ENCODE measurements at regions not wholly inside any gene's neighbourhood (a gene's known extent, or its start where the extent isn't known, plus 50 kb on each side); places are given as distances from the start of the nearest gene placed in this dataset.

DNA sequence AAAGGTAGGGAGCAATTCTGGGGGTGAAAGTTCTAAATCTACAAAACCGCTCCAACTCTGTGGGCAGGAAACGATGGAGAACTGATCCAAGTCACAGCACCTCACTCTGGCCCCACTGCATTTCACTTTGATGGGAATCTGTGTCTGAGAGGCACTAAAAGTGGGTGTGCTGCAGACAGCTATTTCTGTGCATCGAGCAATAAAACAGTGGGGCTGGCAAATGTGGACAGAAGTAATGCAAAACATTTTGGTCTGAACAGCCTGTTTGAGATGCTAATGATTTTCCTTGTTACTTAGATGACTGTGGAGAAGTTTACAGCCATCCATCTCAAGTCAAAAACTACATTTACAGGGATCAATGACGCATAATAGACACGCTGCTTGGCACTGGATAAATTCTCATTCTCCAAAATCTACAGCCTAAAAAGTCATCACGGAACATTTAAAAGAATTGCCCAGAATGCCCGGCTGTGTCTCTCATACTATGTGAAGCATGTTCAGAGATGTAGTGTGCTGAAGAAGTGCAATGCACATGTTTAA, 1671.6 kb upstream of the TENM3 start:
- H3K4me3 ChIP-seq (ENCODE audit: low read length): no peak overlapping the region
- H3K36me3 ChIP-seq (ENCODE audit: control insufficient read depth, insufficient read depth, low read length): no peaks in the 10 kb centered on the region
- peaks cover 6% of the 10 kb centered on the region for H3K9me3 ChIP-seq (ENCODE audit: control insufficient read depth, low read depth, low read length)
- no peak overlapping the region for H3K27ac ChIP-seq (ENCODE audit: low read length)
- no peaks in the 10 kb centered on the region for H3K27me3 ChIP-seq (ENCODE audit: control insufficient read depth, insufficient read depth, low read length)
- no CpG with 5 or more reads among the region's 7 CpGs for WGBS (ENCODE audit: insufficient coverage, low lambda C conversion rate)
- no peaks in the 10 kb centered on the region for H3K4me1 ChIP-seq (ENCODE audit: control insufficient read depth, insufficient read depth, low read length)
- DNase-seq: no peak

DNA sequence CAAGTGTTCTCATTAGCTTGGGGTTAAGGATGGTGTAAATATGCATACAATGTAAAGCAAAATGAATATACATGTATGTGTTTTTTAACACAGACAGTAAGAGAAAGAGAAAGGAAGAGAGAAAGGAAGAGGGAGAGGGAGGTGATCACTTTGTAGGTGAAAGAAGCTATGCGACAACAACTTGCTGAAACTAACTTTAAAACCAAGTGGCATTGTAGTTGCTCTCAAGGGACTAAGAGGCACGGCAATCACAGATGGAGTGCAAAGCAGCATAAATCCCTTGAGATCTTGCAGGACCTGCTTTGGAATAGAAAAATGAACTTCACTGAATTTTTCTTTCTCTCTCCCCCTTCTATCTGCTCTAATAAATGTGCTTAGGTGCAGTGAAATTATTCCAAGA, 1665.0 kb upstream of the TENM3 start:
- no peaks in the 10 kb centered on the region for H3K36me3 ChIP-seq (ENCODE audit: control insufficient read depth, insufficient read depth, low read length)
- H3K4me3 ChIP-seq (ENCODE audit: low read length): no peak overlapping the region
- no peaks in the 10 kb centered on the region for H3K9me3 ChIP-seq (ENCODE audit: control insufficient read depth, low read depth, low read length)
- no peak overlapping the region for H3K27ac ChIP-seq (ENCODE audit: low read length)
- DNase-seq: no peak
- no CpG with 5 or more reads among the region's 2 CpGs for WGBS (ENCODE audit: insufficient coverage, low lambda C conversion rate)
- H3K4me1 ChIP-seq (ENCODE audit: control insufficient read depth, insufficient read depth, low read length): no peaks in the 10 kb centered on the region
- no peaks in the 10 kb centered on the region for H3K27me3 ChIP-seq (ENCODE audit: control insufficient read depth, insufficient read depth, low read length)

DNA sequence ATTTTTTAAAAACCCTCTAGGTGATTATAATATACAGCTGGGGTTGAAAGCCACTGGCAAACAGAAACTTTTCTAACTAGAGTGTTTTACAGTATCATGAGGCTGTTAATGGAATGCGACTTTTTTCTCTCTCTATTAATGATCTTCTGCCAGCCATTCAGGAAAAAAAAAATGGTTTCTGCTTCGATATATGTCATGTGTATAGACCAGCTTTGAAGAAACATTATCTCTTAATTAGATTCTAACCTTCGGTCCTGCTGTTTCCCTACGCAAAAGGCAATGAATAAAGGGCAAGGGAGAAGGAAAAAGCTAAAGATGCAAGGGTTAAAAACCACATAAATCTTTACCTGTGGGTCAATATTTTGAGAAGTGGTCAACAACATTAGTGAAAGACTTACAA, 1662.1 kb upstream of the TENM3 start:
- DNase-seq: no peak

DNA sequence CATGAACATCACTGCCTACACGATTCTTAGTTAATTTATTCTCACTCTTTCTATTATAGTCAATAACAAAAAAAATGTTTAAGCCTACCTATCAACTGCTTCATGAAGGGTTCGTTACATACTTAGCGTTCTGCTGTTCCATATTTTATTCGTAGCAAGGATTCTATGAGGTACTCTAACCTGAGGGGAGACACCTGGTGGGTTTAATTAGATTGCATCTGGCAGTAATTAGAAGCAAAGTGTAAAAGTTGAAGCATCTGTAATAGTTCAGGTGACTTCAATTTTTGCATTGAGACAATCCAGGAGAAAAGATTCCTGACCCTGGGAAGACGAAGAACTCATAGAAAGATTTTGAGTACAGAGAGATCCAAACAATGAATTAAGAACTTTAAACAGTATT, 1655.8 kb upstream of the TENM3 start:
- DNase-seq: no peak
- Histone ChIP-seq H3K4me3 (ENCODE audit: low read length) (no peak overlapping the region), H3K27me3 (ENCODE audit: control insufficient read depth, insufficient read depth, low read length) (no peaks in the 10 kb centered on the region)

More for the DNA sequence above, 1662.1 kb upstream of the TENM3 start:
- Histone ChIP-seq H3K27ac (ENCODE audit: low read length) (no peak overlapping the region), H3K4me1 (ENCODE audit: control insufficient read depth, insufficient read depth, low read length) (no peaks in the 10 kb centered on the region), H3K36me3 (ENCODE audit: control insufficient read depth, insufficient read depth, low read length) (no peaks in the 10 kb centered on the region), H3K27me3 (ENCODE audit: control insufficient read depth, insufficient read depth, low read length) (no peaks in the 10 kb centered on the region), H3K4me3 (ENCODE audit: low read length) (no peak overlapping the region), H3K9me3 (ENCODE audit: control insufficient read depth, low read depth, low read length) (no peaks in the 10 kb centered on the region)
- WGBS (ENCODE audit: insufficient coverage, low lambda C conversion rate): no CpG with 5 or more reads among the region's 4 CpGs

DNA sequence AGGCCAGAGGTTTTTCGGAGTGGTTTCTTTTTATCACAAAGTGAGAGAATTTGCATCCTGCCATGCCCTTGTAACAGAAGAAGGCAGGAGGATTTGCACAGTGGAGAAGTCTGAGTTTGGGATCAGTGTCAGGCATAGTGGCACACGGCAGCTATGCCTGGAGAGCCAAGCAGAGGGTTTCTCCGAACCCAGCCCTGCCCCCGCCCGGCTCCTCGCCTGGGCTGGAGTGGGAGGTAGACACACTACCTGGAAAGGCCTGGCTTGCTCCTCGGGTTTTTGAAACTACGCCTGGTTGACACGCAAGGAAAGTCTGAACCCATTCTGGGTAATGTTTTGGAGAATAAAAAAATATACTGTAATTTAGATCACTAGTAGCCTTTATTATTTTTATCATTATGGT, 1653.6 kb upstream of the TENM3 start:
- no peak for DNase-seq
- H3K4me1 ChIP-seq (ENCODE audit: control insufficient read depth, insufficient read depth, low read length): no peaks in the 10 kb centered on the region
- no CpG with 5 or more reads among the region's 9 CpGs for WGBS (ENCODE audit: insufficient coverage, low lambda C conversion rate)
- no peaks in the 10 kb centered on the region for H3K36me3 ChIP-seq (ENCODE audit: control insufficient read depth, insufficient read depth, low read length)
- H3K27ac ChIP-seq (ENCODE audit: low read length): no peak overlapping the region
- no peaks in the 10 kb centered on the region for H3K27me3 ChIP-seq (ENCODE audit: control insufficient read depth, insufficient read depth, low read length)
- no peaks in the 10 kb centered on the region for H3K9me3 ChIP-seq (ENCODE audit: control insufficient read depth, low read depth, low read length)
- no peak overlapping the region for H3K4me3 ChIP-seq (ENCODE audit: low read length)

More for the DNA sequence above, 1655.8 kb upstream of the TENM3 start:
- Histone ChIP-seq H3K9me3 (ENCODE audit: control insufficient read depth, low read depth, low read length) (no peaks in the 10 kb centered on the region), H3K36me3 (ENCODE audit: control insufficient read depth, insufficient read depth, low read length) (no peaks in the 10 kb centered on the region), H3K4me1 (ENCODE audit: control insufficient read depth, insufficient read depth, low read length) (no peaks in the 10 kb centered on the region), H3K27ac (ENCODE audit: low read length) (no peak overlapping the region)
- 100% methylated on average over 1 of the region's 5 CpGs for WGBS (ENCODE audit: insufficient coverage, low lambda C conversion rate)

DNA sequence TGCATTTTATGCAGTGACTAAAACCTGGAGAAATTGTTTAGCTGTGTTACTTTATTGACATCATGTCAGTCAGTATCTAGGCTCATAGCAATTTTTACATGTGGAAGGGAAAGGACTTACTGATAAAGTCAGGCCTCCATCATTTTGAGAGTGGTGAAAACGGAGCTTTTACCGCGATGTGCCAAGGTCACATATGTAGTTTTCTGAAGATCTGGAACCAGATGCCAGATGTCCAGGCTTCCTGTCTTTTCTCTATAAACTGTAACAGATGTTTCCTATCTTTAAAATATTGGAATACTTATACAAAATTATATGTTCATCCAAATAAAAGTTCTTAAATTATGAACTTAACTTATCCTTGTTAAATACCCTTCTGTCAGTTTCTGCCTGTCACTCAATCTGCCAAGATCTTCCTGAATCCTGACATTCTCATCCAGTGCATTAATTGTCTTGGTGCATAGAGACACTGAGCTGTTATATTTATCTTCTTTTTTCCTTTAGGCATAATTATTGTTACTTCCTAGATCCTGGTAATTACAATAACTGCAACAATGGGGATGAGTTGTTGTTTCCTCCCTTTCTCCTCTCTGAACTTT, 1646.2 kb upstream of the TENM3 start:
- H3K27ac ChIP-seq (ENCODE audit: low read length): no peak overlapping the region
- WGBS (ENCODE audit: insufficient coverage, low lambda C conversion rate): 79% methylated on average over 3 of the region's 3 CpGs
- H3K9me3 ChIP-seq (ENCODE audit: control insufficient read depth, low read depth, low read length): no peaks in the 10 kb centered on the region
- no peak for DNase-seq
- H3K4me1 ChIP-seq (ENCODE audit: control insufficient read depth, insufficient read depth, low read length): peaks cover 16% of the 10 kb centered on the region
- no peak overlapping the region for H3K4me3 ChIP-seq (ENCODE audit: low read length)
- H3K36me3 ChIP-seq (ENCODE audit: control insufficient read depth, insufficient read depth, low read length): no peaks in the 10 kb centered on the region
- no peaks in the 10 kb centered on the region for H3K27me3 ChIP-seq (ENCODE audit: control insufficient read depth, insufficient read depth, low read length)

DNA sequence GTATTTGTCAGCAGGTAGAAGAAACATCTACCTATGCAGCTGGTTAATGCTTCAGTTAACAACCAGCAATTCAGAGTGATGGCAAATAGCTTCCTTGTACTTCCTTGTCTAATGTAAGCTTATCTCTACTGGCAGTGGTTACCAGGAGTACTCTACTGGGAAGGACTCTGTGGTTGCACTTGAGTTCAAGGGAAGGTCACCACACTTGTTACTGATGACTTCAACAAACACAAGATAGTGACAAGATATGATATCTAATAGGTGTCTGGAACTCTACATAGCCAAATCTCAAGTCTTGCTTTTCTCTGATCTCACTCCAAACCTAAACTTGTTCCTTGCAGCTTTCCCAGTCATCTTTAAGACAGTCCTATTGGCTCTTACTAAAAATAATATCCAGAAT, 1644.9 kb upstream of the TENM3 start:
- peaks cover 23% of the 10 kb centered on the region for H3K4me1 ChIP-seq (ENCODE audit: control insufficient read depth, insufficient read depth, low read length)
- H3K27ac ChIP-seq (ENCODE audit: low read length): peak overlapping the region; percentile 62
- no peak overlapping the region for H3K4me3 ChIP-seq (ENCODE audit: low read length)
- DNase-seq: peak; percentile 64 to 73
- H3K27me3 ChIP-seq (ENCODE audit: control insufficient read depth, insufficient read depth, low read length): no peaks in the 10 kb centered on the region
- no peaks in the 10 kb centered on the region for H3K36me3 ChIP-seq (ENCODE audit: control insufficient read depth, insufficient read depth, low read length)
- H3K9me3 ChIP-seq (ENCODE audit: control insufficient read depth, low read depth, low read length): no peaks in the 10 kb centered on the region

DNA sequence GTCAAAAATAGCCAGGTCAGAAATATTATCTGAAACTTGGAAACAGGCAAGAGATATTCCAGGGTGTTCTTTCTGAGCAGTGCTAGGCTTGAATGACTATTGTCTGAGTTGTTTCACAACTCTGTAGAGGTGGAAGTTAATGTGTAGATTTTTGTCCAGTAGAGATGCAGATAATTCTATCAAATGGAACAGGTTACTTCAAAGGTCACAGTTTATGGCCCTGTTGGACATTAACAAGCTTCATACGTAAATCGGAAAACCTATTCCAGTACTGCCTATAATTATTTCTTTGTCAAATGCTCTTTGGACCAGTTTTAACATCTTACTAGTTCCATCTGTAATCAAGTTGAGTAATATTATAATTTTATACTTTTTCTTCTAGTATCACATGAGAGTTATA, 1639.4 kb upstream of the TENM3 start:
- DNase-seq: peak; percentile 78 to 85
- Histone ChIP-seq H3K9me3 (ENCODE audit: control insufficient read depth, low read depth, low read length) (no peaks in the 10 kb centered on the region), H3K4me1 (ENCODE audit: control insufficient read depth, insufficient read depth, low read length) (peaks cover 11% of the 10 kb centered on the region), H3K4me3 (ENCODE audit: low read length) (no peak overlapping the region), H3K27ac (ENCODE audit: low read length) (peak overlapping the region; percentile 39), H3K36me3 (ENCODE audit: control insufficient read depth, insufficient read depth, low read length) (no peaks in the 10 kb centered on the region), H3K27me3 (ENCODE audit: control insufficient read depth, insufficient read depth, low read length) (no peaks in the 10 kb centered on the region)
- 7% methylated on average over 2 of the region's 2 CpGs for WGBS (ENCODE audit: insufficient coverage, low lambda C conversion rate)

DNA sequence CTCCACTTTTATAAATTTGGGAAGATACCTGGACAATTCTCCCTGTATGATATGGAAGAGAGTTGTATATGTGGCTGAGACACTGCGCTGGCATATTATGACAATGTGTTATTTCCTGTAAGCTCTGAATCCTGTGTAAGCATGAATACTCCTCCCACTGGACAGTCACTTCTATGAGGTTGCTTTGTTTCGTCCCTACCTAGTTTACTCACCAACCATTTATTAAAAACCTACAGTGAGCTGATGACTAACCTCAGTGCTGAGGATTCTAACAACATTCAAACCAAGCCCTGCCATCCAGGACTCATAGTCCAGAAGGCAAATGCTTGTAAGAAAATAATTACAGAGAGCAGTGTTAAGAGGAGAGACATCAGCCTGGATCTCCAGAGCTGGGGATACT, 1632.9 kb upstream of the TENM3 start:
- Histone ChIP-seq H3K9me3 (ENCODE audit: control insufficient read depth, low read depth, low read length) (no peaks in the 10 kb centered on the region), H3K27me3 (ENCODE audit: control insufficient read depth, insufficient read depth, low read length) (no peaks in the 10 kb centered on the region), H3K4me1 (ENCODE audit: control insufficient read depth, insufficient read depth, low read length) (no peaks in the 10 kb centered on the region), H3K36me3 (ENCODE audit: control insufficient read depth, insufficient read depth, low read length) (no peaks in the 10 kb centered on the region), H3K4me3 (ENCODE audit: low read length) (no peak overlapping the region), H3K27ac (ENCODE audit: low read length) (no peak overlapping the region)
- no peak for DNase-seq
- 100% methylated on average over 1 of the region's 2 CpGs for WGBS (ENCODE audit: insufficient coverage, low lambda C conversion rate)

DNA sequence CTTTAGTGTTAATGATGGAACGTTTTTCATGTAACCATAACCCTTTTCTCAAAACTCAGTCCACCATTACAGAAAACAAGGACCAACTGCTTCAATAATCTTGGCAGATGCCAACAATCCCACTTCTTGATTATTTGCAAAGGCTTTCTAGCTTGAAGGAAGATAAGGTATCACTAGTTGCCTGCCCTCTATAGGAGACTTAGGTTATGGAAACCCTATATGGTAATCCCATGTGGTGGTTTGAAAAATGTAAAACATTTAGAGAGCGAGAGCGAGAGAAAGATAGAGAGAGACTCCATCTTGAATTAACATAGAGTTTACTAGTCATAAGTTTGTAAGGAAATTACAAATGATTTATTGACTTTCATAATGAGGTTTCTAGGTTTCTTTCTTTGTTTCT, 1627.5 kb upstream of the TENM3 start:
- Histone ChIP-seq H3K4me3 (ENCODE audit: low read length) (no peak overlapping the region), H3K36me3 (ENCODE audit: control insufficient read depth, insufficient read depth, low read length) (no peaks in the 10 kb centered on the region), H3K27ac (ENCODE audit: low read length) (no peak overlapping the region), H3K9me3 (ENCODE audit: control insufficient read depth, low read depth, low read length) (no peaks in the 10 kb centered on the region), H3K4me1 (ENCODE audit: control insufficient read depth, insufficient read depth, low read length) (no peaks in the 10 kb centered on the region), H3K27me3 (ENCODE audit: control insufficient read depth, insufficient read depth, low read length) (no peaks in the 10 kb centered on the region)
- DNase-seq: no peak
- 87% methylated on average over 3 of the region's 3 CpGs for WGBS (ENCODE audit: insufficient coverage, low lambda C conversion rate)

DNA sequence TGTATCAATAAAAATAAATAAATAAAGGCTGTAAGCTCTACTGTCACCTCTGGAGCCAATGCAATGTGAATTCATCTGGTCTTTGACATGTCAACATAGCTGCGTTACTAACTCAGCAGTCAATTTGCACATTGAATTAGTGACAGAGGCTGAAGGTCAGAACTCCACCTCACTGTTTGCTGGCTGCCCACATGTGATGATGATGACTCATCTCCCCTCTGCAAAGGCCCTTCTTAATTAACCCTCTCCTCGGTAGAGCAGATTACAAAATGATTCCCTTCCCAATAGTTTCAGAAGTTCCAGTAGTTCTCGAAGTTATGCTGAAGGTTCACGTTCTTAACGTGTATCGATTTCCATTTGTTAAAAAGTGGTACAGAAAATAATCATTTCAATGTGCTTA, 1626.0 kb upstream of the TENM3 start:
- peak; percentile 71 to 84 for DNase-seq
- H3K4me3 ChIP-seq (ENCODE audit: low read length): no peak overlapping the region
- no peaks in the 10 kb centered on the region for H3K27me3 ChIP-seq (ENCODE audit: control insufficient read depth, insufficient read depth, low read length)
- no peaks in the 10 kb centered on the region for H3K36me3 ChIP-seq (ENCODE audit: control insufficient read depth, insufficient read depth, low read length)
- no peak overlapping the region for H3K27ac ChIP-seq (ENCODE audit: low read length)
- 100% methylated on average over 4 of the region's 6 CpGs for WGBS (ENCODE audit: insufficient coverage, low lambda C conversion rate)
- no peaks in the 10 kb centered on the region for H3K9me3 ChIP-seq (ENCODE audit: control insufficient read depth, low read depth, low read length)
- H3K4me1 ChIP-seq (ENCODE audit: control insufficient read depth, insufficient read depth, low read length): no peaks in the 10 kb centered on the region
